ENCODE measurements at regions not wholly inside any gene's neighbourhood (a gene's known extent, or its start where the extent isn't known, plus 50 kb on each side); places are given as distances from the start of the nearest gene placed in this dataset.

- no peak for DNase-seq
Observed at GRCh38 chr22:22396741-22397291, 111.7 kb downstream of the ZNF280B start.

DNA sequence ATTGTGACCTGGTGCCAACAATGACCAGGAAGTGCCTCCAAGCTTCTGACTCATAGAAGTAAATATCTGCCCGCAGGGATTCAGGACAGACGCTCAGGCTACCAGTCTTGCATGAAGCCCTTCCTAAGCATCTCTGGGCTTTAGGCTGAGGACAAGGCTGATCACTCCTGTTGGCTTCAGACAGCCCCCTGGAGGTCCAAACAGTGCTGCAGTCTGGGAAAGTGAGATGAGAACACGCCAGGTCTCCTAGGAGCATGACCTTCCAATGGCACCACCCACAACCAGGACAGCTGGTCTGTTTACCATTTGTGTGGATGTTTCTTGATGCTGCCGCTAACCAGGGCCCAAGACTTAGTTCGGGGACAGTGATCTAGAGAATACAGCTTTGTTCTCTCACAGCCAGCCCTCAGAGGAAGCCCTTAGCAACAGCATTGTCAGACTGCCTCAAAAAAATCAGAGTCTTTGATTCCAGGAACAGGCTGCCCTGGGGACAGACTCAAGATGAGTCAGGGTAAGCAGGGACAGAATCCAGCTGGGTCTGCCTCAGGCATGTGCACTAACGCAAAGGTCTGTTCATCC lies 111.2 kb downstream of the ZNF280B start:
- DNase-seq = no peak

GRCh38 chr22:22397875-22398524 lies 110.5 kb downstream of the ZNF280B start:
- no peak for DNase-seq

GRCh38 chr22:22398530-22399327 lies 109.8 kb downstream of the ZNF280B start:
- DNase-seq = no peak

- no peak for DNase-seq
Observed at GRCh38 chr22:22400099-22400498, 108.4 kb downstream of the ZNF280B start.

- DNase-seq = no peak
Observed at GRCh38 chr22:22400964-22401363, 107.6 kb downstream of the ZNF280B start.

GRCh38 chr22:22401381-22401780 lies 107.2 kb downstream of the ZNF280B start:
- no peak for DNase-seq

DNA sequence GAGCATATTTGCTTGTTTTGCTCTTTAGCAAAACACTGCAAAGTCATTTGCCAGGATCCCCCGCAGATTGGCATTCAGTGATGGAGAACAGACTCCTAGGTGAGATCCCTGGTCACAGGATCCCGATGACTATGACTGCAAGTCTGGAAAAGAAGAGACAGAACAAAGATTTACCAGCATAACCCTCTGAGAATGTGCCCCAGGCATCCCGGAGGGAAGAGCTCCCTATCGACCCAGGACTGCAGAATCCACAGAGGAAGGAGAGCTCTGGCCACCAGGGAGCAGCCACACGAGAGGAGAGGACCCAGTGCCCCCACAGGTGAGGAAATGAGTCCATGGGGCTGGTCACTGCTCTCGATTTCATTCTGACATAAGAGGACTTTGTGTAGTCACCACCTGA lies 105.2 kb downstream of the ZNF280B start:
- no peak for DNase-seq

GRCh38 chr22:22403771-22404170 lies 104.8 kb downstream of the ZNF280B start:
- DNase-seq = no peak

DNA sequence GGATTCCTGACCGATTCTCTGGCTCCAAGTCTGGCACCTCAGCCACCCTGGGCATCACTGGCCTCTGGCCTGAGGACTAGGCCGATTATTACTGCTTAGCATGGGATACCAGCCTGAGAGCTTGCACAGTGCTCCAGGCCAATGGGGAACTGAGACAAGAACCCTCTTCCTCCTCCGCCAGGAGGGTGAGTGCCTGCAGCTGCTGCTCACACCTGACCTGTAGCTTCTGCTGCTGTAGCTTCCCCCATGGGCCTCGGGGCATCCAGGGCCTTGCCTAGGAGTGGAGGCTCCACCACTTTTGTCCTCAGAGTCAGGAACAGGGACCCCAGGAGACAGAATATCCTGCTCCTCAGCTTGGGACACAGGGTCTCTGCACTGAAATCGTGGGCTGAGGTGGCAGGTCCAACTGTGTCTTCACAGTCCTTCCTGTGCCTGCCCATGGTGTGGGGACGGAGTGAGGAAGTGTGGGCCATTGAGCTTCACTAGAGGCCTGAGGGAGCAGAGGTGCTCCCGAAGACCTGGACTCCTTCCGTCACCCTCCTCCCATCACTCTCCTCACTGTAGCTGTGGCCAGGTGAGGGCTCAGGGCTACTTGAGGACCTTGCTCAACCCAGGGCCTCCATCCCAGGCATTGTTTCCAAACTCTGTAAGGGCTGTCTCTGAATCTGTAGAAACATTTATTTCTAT lies 103.8 kb downstream of the ZNF280B start:
- no peak for DNase-seq

- DNase-seq = no peak
Observed at GRCh38 chr22:22406445-22407027, 102.0 kb downstream of the ZNF280B start.

- DNase-seq = no peak
Observed at GRCh38 chr22:22407061-22407460, 101.5 kb downstream of the ZNF280B start.

GRCh38 chr22:22408269-22408668 lies 100.3 kb downstream of the ZNF280B start:
- no peak for DNase-seq

DNA sequence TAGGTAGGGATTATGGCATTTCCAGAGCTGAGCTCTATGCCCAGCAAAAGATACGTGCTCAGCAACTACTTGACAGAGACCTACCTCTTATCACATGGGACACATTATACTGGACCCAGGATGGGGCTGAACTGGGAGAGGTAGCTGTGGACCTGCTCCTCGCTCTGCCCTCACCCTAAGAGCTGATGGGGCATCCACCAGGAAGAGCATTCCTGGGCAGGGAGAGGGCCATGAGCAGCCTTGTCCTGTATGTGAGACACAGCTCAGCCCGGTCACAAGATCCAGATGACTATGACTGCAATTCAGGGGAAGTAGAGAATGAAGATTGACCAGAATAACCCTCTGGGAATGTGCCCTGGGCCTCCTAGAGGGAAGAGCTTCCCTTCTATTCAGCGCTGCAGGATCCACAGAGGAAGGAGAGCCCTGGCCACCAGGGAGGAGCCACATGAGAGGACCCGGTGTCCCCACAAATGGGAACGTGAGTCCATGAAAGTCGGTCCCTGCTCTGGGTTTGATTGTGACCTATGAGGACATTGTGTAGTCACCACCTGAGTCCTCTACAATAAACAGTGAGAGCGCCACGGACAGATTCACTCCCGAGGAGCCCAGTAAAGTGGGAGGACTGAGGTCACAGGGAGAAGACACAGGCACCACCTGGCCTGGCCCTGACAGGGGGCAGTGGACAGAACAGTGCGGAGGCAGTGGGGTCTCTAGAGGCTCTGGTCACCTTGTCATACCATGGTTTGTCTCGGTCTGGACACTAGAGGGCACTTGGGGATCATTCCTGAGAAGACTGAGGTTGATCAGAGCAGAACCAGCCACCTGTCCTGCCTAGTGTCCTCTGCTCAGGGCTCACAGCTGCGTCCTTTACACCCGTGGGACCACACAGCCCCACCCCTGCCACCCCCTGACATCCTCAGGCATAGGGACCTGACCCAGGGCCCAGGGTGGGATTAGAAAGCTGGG lies 99.5 kb downstream of the ZNF280B start:
- DNase-seq = no peak

DNA sequence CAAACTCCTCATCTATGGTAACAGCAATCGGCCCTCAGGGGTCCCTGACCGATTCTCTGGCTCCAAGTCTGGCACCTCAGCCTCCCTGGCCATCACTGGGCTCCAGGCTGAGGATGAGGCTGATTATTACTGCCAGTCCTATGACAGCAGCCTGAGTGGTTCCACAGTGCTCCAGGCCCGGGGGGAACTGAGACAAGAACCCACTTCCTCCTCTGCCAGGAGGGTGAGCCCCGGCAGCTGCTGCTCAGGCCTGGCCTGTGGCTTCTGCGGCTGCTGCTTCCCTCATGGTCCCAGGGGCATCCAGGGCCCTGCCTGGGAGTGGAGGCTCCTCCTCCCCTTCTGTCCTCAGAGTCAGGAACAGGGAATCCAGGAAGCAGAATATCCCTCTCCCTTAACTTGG lies 98.4 kb downstream of the ZNF280B start:
- no peak for DNase-seq

DNA sequence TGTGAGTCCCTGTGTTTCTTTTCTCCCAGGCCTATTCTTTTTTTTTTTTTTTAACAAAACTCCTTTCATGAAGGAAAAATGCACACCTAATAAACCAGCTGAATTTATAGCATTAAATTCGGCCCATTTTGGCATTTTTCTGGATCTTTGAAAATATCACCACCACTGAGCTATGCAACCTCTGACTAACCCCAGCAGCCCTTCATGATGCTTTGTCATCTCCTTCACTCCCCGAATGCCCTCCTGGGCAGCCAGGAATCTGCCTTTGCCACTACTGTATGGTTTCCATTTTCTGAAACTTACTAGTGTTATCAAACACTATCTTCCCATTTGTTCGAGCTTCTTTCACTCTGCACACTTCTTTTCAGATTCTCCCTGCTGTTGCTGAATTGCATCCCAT lies 97.9 kb downstream of the ZNF280B start:
- no peak for DNase-seq

- no peak for DNase-seq
Observed at GRCh38 chr22:22414266-22414665, 94.3 kb downstream of the ZNF280B start.

GRCh38 chr22:22417495-22418162 lies 90.9 kb downstream of the ZNF280B start:
- no peak for DNase-seq

GRCh38 chr22:22418163-22418549 lies 90.4 kb downstream of the ZNF280B start:
- DNase-seq = no peak

- no peak for DNase-seq
Observed at GRCh38 chr22:22418957-22419356, 89.6 kb downstream of the ZNF280B start.

DNA sequence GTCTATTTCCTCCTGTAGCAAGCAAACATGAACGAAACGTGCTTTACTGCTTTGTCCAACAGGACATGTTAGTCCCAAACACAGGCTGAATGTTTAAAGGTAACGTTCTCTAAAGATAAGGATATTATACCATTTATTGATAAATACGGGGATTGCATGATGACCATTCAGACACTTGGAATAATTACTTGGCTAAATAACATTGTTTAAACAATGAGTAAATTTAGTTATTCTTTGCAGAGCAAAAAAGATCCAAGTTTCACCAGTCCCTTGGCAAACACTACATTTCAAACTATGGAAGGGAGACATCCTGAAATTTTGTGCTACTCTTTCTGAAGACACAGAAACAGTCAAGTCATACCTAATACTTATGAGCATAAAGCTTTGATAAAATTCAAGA lies 88.0 kb downstream of the ZNF280B start:
- no peak for DNase-seq

Measured in cerebellar nuclear complex (tissue), 1 donor.